ENCODE measurements at regions not wholly inside any gene's neighbourhood (a gene's known extent, or its start where the extent isn't known, plus 50 kb on each side); places are given as distances from the start of the nearest gene placed in this dataset.

DNA sequence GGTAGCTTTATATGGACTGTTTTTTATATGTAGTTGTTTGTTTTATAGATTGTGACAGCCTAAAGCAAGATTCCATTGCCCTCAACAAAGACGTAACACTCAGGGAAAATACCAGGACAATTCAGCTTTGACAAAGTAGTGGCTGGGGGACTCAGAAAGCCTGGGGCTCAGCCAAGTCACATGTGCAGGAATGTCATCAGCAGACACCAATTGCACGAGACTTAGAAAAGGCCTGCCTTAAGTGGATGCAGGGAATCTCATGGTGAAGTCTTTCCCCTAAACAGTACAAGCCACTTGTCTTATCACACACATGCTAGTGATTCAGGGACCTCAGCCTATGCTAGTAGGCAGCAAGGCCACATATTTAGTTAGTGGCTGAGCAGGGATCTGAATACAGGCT lies 381.8 kb upstream of the THBS1 start:
- TF ChIP-seq, protein P1, sequence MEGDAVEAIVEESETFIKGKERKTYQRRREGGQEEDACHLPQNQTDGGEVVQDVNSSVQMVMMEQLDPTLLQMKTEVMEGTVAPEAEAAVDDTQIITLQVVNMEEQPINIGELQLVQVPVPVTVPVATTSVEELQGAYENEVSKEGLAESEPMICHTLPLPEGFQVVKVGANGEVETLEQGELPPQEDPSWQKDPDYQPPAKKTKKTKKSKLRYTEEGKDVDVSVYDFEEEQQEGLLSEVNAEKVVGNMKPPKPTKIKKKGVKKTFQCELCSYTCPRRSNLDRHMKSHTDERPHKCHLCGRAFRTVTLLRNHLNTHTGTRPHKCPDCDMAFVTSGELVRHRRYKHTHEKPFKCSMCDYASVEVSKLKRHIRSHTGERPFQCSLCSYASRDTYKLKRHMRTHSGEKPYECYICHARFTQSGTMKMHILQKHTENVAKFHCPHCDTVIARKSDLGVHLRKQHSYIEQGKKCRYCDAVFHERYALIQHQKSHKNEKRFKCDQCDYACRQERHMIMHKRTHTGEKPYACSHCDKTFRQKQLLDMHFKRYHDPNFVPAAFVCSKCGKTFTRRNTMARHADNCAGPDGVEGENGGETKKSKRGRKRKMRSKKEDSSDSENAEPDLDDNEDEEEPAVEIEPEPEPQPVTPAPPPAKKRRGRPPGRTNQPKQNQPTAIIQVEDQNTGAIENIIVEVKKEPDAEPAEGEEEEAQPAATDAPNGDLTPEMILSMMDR (IDR thresholded peaks at IDR 0.05; ENCODE audit: extremely low read depth in 1 of 2, insufficient read depth in 1 of 2, low read depth in 1 of 2, low read length in 2 of 2) = no peak
- TF ChIP-seq POLR2AphosphoS5 (IDR thresholded peaks at IDR 0.05; ENCODE audit: insufficient read depth, low read depth, low read length) (no peak), POLR2A (IDR thresholded peaks at IDR 0.05; ENCODE audit: low read depth, low read length) (no peak), EZH2 (IDR thresholded peaks at IDR 0.05; ENCODE audit: borderline replicate concordance, low read depth, low read length, severe bottlenecking) (no peak), JUN (IDR thresholded peaks at IDR 0.05; ENCODE audit: borderline replicate concordance, insufficient read depth, insufficient read length, low read depth) (no peak), MYC (IDR thresholded peaks at IDR 0.05; ENCODE audit: low read depth, low read length) (no peak)
- TF ChIP-seq, protein P2, sequence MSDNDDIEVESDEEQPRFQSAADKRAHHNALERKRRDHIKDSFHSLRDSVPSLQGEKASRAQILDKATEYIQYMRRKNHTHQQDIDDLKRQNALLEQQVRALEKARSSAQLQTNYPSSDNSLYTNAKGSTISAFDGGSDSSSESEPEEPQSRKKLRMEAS (IDR thresholded peaks at IDR 0.05; ENCODE audit: insufficient read depth, insufficient read length) = no peak

Data from endothelial cell of umbilical vein (primary cell).